CD4-positive, alpha-beta T cell treated with Interferon alpha-2 for 1 hour (primary cell): ENCODE measurements at regions not wholly inside any gene's neighbourhood (a gene's known extent, or its start where the extent isn't known, plus 50 kb on each side); places are given as distances from the start of the nearest gene placed in this dataset.

ENCODE experiments used
- DNase-seq, 2 donors: peaks; one replicate each; pipeline ENCODE4 v3.0.0-alpha.2; 2020 to 2022

GRCh38 chr4:184528051-184528450 lies 53.7 kb upstream of the IRF2 start:
- no peak for DNase-seq

- no peak for DNase-seq
Measured at GRCh38 chr4:184526228-184526627, 51.9 kb upstream of the IRF2 start.
